ENCODE measurements at regions not wholly inside any gene's neighbourhood (a gene's known extent, or its start where the extent isn't known, plus 50 kb on each side); places are given as distances from the start of the nearest gene placed in this dataset.
"Not testable (repeated sequence)": the region's sequence is repeated elsewhere in the genome, so short reads cannot be mapped to it uniquely, and the experiment has no call there.

DNA sequence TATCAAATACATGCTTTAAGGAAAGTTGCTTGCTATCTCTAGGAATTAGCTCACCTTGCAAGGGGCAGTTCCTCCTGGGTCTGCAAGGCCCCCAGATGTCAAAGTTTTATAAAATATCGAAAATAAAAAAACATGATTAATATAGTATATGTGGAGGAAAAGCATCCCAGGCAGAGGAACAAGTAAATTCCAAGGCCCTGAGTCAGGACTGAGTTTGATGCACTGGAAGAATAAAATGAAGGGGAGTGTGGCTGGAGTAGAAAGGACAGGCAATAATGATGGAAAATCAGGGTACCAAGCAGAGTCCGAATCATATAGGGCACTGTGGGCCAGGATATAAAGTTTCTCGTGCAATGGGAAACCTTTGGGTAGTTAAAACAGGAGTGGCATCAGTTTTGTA, 112.4 kb upstream of the EEPD1 start:
- DNase-seq = no peak

DNA sequence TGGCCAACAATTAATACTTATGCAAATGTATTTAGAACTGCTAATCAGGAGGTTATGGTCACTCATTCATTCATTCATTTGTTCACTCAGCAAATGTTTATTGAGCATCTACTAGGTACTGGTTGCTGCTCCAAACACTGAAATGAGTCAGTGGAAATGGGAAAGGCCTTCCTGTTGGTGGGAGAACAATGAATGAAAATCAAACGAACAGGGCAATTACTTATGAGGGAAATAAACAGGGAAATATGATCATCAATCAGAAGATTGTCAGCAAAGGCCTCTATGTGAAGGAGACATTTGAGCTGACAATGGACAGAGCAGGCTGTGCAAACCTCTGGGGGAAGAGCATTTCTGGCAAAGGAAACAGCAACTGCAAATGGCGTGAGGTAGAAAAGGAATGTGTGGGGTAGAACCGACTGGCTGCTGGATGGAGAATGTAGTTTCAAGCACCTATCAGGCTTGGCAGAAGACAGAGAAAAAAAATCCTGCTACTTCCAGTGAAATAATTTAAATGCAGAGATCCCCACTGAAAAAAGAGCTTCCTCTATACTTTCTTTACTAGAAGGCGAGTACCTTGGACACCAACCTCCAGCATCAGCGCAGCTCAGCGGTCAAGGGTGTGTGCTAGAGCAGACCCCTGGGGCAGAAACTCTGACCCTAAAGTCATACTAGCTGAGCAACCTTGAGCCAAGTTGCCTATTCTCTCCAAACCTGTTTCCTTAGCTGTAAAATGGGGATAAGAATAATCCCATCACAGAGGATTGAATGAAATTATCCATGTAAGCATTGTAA, 108.8 kb upstream of the EEPD1 start:
- DNase-seq = no peak

DNA sequence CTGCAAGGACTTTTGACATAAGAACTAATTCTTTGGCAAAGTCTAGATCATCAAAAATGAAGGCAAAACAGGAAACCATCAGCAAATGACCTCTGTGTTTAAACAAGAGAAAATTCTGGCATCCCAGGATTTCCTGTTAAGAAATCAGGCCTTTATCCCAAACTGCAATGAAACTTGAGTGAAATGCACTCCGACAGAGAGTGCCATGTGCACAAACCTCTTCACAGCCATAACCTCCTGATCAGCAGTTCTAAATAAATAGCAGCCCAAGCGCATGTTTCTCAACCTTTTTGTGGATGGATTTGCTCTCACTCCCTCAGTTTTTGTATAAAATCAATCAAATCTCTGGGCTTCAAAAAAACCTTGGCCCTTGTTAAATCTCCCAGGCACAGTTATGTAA, 107.7 kb upstream of the EEPD1 start:
- DNase-seq = no peak

DNA sequence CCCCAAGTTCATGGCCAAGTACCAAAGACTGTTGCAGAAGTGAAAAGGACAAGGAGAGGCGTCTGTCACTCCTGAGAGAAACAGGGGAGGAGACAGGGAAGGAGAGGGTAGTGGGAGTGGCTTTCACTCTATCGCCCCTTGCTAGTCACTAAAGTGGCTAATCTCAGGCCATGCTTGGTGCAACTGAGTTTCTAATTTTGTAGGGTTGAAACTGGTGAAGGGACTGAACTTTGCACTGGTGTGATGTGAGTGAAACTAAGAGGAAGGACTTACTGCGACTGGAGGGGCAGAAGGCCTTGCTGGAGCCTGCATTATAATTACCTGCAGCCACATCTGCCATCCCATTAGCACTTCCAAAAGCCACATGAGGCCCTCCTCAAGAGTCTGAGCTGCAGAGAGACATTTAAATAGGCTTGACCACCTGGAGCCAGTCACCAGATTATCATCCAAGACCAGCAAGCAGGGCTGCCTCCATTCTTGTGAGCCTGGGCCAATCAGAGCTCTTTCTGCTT, 107.2 kb upstream of the EEPD1 start:
- no peak for DNase-seq

DNA sequence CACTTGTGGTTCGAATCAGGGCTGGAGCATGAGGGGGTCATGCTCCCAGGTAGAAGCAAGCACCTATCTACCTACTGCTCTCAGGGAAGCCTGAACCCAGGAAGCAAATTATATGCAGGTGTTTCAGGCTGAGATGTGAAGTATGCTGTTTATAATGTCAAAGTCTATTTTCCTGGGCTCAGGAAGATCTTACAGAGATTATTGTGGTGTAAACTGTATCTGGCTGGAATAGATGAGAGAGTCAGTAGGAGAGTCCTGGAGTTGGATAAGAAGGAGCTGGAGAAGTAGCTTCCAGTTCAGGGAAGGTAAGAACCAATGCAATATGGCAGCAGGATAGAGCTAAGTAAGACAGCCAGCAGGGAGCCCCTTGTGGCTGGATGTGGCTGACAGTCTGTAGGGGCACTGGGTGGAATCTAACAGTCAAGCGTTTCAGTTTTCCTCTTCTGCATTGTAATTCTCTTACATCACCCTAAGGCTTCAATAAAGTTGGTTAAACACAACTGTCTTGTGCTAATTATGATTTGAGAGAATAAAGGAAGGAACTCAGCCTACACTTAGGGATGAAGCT, 105.9 kb upstream of the EEPD1 start:
- DNase-seq = peak; percentile 23

DNA sequence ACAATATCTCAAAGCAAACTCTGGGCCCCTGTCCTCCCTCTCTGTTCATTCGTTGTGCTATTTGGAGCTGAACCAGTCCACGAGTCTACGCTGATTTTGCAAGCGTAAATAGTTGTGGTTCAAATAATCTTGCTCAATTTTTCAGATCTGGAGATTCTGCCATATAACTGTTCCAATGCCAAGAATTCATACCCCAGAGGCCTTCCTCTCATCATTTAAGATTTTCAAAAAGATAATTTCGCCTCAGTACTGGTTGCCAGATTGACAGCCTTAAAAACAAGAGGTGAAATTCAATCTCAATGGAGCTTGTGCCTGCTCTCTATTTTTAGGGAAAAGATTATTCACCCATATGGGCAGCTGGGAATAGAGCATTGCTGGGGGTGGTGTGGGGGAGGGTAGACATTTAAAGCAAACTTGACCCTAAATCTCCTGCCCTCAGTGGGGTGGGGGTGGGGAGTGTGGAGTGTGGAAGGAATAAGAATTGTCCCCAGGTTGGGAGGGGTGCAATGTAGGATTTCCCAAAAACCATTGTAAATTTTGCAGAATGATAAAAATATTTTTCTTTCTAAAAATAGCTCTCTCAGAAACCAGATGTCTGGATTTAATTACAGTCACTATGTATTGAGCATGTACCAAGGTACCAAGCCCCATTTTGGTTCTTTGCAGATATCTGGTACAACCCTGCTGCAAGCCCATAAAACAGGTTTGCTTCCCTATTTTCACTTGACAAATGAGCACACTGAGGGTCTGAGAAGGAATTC, 104.7 kb upstream of the EEPD1 start:
- DNase-seq = peak; percentile 88

DNA sequence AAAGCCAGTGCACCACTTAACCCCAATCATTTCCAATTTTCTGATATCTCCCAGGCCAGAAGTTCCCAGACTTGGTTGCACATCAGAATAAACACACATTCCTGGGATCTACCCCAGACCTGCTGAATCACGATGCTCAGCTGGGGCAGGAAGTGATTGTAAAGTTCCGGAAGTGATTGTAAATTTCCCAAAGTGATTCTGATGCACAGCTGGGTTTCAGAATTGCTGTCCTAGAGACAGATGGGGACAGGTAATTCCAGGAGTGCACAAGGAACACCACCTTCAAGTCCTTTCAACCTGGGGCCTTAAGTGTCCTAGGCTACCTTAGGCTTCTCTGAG, 104.2 kb upstream of the EEPD1 start:
- no peak for DNase-seq

DNA sequence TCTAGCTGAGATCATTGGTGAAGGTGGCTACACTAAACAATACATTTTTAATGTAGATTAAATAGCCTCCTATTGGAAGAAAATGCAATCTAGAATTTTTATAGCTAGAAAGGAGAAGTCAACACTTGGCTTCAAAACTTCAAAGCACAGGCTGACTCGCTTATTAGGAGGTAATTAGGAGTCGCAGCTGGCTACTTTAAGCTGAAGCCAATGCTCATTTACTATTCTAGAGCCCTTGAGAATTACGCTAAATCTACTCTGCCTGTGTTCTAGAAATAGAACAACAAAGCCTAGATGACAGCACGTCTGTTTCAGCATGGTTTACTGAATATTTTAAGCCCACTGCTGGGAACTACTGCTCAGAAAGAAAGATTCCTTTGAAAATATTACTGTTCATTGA, 101.6 kb upstream of the EEPD1 start:
- DNase-seq = no peak

DNA sequence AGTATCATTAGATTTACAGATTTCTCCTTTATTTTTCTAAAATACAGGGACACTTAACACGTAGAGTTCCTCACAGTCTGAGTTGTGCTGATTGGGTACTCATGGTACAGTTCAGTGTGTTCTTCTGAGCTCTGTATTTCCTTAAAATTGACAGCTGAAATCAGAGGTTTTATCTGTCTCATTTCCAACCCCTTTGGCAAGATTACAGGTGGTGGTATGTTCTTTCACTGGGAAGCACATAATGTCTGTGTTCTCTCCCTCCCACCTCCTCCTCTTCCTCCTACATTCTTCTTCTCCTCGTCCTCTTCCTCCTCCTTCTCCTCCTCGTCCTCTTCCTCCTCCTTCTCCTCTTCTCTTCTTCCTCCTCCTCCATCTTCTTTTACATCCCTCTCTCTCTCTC, 99.5 kb upstream of the EEPD1 start:
- DNase-seq = no peak

DNA sequence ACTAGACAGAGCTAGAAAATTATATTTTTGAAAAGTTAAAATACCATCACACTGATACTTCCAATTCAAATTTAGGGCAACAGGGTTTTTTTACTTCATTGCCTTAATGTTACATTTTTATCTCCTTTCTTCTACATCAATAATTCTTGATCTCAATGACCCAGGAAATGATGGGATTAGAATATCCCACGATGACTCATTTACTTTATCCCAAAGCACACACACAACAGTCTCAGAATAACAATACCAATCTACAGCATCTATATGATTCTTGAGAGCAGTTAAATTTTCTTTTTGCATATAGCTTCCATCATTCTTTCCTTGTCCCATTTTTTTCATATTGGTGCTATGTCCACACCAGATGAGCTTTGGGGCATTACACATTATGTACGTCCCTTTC, 98.4 kb upstream of the EEPD1 start:
- DNase-seq = no peak

DNA sequence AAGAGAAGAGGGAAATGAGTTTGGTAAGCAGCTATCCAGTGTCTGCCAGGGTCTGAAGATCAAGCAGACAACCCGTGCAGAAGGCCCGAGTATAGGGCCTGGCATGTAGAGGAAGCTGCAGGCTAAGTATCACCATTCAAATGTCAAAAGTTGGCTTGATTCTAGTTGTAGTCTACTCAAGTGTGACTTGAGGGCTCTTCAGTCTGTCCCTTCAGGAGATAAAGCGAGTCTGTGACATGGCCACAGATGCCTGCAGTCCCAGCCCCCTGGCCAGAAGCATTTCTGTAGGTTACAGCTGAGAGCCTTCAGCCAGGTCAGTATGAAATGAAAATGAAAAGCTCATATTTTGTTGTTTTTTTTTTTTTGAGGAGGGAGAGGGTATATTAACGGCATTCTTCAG, 97.8 kb upstream of the EEPD1 start:
- no peak for DNase-seq

DNA sequence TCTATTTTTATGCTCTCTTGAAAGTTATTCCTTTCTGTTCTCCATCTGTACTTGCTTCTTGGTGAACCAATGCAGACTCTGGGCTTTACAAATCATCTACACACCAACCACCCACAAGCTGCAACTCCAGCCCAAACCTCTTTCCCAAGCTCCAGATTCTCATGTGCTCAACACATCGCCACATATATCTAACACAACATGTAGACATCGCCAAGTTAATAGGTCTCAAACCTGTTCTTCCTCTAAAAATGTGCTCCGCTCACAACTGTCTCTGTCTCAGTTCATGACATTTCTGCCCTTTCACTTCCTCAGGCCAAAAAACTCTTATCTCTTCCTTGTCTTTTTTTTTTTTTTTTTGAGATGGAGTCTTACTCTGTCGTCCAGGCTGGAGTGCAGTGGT, 95.7 kb upstream of the EEPD1 start:
- DNase-seq = no peak

DNA sequence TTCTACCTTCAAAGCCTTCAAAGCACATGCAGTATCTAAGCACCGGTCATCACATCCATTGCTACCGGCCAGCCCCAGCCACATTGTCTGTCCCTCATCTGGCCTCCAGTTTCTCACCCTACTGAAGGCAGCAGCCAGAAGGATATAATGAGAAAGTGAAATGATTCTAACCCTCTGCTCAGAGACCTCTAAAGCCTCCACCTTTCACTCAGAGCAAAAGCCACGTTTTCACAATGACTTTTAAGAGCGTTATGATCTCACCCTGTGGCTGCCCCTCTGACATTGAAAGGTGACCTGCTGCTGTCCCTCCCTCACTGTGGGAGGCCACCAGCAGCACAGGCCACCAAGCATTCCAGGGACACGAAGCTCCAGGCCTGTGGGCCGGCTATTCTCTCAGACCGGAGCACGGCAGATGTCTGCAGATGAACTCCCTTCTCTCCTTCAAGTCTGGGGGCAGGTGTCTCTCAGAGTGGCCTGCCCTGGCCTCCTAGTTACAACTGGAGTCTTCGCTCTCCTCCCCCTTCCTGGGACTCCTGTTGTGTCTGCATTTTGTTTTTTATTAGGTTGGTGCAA, 94.9 kb upstream of the EEPD1 start:
- DNase-seq = no peak

DNA sequence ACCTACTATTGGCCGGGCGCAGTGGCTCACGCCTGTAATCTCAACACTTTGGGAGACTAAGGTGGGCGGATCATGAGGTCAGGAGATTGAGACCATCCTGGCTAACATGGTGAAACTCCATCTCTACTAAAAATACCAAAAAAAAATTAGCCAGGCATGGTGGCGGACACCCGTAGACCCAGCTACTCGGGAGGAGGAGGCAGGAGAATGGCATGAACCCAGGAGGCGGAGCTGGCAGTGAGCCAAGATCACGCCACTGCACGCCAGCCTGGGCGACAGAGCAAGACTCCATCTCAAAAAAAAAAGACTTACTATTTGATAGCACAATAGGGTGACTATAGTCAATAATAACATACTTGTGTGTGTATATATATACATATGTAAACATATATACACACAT, 92.7 kb upstream of the EEPD1 start:
- DNase-seq = not testable (repeated sequence)

DNA sequence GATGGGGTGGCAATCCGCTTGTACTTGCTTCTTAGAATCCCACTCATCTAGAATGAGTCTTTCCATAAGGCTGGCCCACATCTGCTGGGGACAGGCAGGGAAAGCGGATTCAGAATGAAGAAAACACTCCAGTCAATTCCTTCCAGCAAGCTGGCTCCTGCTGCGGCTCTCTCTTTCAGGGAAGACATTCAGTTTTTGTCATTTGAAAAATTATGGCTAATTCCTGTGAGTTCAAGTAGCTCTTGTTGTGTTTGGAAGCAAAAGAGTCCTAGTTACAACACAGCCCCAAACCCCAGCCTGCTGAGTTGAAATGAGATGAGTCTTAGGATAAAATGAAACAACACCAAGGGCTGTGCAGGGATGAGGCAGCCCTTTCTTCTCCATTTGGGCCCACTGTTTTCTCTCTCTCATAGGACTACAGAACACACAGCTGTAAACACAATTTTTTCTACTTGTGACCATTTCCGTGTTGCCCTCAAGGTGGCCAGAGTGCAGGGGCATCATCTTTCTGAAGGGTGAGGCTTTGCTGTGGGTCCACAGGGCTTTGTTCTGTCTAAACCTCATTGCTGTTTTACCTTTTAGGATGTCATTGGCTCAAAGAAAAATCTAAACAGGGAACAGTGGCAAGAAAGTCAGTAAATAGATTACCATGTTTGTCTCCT, 90.8 kb upstream of the EEPD1 start:
- no peak for DNase-seq

DNA sequence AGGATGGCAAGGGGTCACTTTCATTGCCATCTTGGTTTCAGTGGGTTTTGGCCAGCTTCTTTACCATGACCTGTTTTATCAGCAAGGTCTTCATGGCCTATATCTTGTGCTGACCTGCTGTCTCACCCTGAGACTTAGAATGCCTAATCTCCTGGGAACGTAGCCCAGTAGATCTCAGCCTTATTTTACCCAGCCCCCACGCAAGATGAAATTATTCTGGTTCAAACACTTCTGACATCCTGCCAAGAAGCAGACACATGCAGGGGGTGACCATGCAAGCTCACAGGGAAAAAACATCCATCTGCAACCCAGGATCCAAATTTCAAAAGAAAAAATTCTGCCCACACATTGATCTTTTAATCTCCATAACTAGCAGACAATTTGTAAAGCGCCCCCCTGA, 88.4 kb upstream of the EEPD1 start:
- DNase-seq = no peak

DNA sequence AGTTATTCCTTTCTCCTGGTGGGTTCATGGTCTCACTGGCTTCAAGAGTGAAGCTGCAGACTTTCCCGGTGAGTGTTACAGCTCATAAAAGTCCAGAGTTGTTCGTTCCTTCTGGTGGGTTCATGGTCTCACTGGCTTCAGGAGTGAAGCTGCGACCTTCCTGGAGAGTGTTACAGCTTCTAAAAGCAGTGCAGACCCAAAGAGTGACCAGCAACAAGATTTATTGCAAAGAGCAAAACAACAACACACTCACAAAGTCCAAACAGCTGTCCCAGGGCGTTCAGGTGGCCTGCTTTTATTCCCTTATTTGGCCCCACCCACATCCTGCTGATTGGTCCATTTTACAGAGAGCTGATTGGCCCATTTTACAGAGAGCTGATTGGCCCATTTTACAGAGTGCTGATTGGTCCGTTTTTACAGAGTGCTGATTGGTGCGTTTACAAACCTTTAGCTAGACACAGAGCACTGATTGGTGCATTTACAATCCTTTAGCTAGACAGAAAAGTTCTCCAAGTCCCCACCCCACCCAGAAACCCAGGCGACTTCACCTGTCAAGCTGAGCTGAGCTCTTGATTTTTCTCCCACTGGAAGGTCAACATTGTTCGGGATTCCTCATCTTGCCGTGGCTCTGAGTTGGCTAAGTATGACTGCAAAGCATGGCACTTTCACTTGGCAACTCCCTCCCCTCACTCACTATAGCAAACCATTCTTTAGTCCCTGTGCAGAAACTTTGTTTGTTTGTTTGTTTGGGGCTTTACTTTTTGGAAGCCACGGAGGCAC, 87.3 kb upstream of the EEPD1 start:
- DNase-seq = not testable (repeated sequence)

DNA sequence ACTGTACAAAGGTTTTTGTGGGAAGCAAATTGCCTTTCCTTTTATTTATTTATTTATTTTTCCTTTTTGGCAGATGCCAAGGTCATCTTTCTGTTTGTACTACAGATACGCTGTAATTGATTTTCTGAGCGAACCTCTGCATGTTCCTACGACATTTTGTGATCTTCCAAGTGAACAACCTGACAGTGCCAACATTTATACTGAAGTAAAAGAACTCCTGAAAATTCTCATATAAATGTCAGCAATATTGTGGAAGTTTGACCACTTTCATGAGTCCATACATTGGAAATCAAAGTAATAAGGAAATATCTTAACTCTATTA, 86.8 kb upstream of the EEPD1 start:
- no peak for DNase-seq

DNA sequence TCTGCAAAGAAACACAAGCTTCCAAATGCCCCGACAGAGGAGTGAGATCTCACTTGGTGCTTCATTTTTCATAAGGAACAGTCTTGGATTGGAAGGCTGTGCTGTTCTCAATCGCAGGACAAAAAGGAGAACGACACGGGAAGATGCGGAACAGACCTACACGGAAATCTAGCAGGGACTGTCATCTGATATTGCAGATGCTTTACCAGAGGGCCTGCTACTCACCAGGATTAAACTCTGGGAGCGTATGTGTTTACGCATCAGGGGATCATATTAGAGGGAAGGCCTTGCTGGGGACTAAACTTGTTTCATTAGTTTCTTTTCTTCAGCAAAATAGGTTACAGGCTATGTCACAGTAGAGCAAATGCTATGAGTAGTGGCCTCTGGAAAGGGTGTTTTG, 82.8 kb upstream of the EEPD1 start:
- no peak for DNase-seq

DNA sequence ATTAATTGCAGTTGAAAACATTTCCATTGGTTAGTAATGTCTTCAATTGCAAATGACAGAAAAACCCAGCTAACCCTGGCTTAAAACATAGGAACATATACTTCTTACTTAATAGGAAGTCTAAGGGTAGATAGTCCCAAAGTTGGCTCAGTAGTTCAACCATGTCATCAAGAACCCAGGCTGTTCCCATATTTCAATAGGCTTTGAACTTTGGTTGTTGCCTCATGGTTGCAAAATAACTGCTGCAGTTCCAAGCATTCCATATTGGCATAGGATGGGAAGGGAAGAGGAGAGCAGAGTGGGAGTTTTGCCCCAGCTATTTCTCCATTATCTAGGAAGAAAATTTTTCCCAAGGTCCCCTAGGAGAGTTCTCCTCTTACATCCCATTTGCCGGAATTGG, 81.4 kb upstream of the EEPD1 start:
- no peak for DNase-seq

DNA sequence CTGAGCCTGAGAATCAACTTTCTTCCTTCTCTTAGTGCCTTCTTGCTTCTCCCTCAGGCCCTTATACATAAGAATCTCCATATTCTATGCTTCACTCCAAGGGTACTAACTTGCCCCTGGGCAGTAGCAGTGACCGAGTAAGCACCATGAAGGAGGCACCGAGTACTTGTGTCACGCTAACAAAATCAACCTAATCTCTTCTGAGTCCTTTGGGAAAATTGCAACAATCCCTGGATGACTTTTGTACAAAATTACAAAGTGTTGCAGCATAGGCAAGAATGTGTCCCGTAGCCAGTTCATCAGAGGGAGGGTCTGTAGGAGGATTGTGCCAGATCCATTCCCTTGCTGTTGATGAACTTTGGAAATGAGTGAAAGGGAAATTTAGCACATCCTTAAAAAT, 80.4 kb upstream of the EEPD1 start:
- no peak for DNase-seq

DNA sequence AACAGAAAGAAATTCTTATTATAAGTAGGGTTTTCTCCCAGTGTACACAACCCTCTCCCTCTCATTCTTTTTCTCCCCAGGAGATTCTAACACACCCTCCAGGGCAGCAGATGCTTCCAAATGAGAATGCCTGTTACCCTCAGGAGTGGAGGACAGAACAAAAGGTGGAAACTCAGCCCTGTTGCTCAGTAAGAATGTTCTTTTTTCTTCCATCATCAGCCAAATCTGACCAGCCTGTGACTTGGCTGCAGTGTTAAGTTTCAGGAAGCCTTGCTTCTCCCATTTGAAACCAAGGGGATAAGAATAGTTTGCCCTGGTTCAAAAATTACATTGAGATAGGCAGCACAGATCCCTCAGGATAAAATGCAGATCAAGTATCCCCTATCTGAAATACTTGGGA, 77.5 kb upstream of the EEPD1 start:
- no peak for DNase-seq

DNA sequence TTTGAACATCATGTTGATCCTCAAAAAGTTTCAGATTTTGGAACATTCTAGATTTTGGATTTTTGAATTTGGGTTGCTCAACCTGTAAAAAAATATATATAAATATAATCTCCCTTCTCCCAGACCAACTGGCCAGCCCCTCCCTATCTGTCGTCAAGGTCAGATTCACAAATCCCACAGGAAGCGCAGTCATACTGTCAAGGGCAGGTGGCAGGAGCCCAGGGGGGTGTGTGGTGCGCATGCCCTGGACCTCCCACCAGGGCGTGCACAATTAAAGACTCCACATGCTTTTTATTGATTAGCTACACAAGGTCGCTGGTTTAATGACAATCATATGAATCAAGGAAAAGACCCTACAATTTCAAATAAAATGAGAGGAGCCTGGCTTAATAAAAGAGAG, 77.0 kb upstream of the EEPD1 start:
- DNase-seq = no peak

All from GF-D8 (cell line).